KMS-11 (cell line): ENCODE measurements at regions not wholly inside any gene's neighbourhood (a gene's known extent, or its start where the extent isn't known, plus 50 kb on each side); places are given as distances from the start of the nearest gene placed in this dataset.

Source experiments
- H2AFZ ChIP-seq: fragments of 200-600 bp; sonication (generic); 2 replicates; pipeline ENCODE4 v1.6.1; 2016; ENCODE audit warnings: antibody characterized with exemption, mixed run types, low read depth
- H3K27ac ChIP-seq: fragments of 200-600 bp; sonication (generic); 2 replicates; pipeline ENCODE4 v1.6.1; 2016; ENCODE audit warnings: mild to moderate bottlenecking, mixed run types
- H3K27me3 ChIP-seq: fragments of 200-600 bp; sonication (generic); 2 replicates; pipeline ENCODE4 v1.6.1; 2017; ENCODE audit warnings: mild to moderate bottlenecking, low read depth, mixed run types, moderate library complexity; ENCODE audit not compliant: insufficient read depth
- H3K36me3 ChIP-seq: fragments of 200-600 bp; sonication (generic); 2 replicates; pipeline ENCODE4 v1.6.1; 2017; ENCODE audit warnings: mild to moderate bottlenecking, mixed run types; ENCODE audit not compliant: insufficient read depth
- H3K4me1 ChIP-seq: fragments of 200-600 bp; sonication (generic); 2 replicates; pipeline ENCODE4 v1.6.1; 2016; ENCODE audit warnings: mild to moderate bottlenecking, low read depth, mixed run types; ENCODE audit not compliant: poor library complexity, severe bottlenecking
- H3K4me2 ChIP-seq: fragments of 200-600 bp; sonication (generic); 2 replicates; pipeline ENCODE4 v1.7.0; 2016; ENCODE audit warnings: mild to moderate bottlenecking, mixed run types
- H3K4me3 ChIP-seq: fragments of 200-600 bp; sonication (generic); IDR thresholded peaks from 2 replicates; pipeline ENCODE4 v1.6.1; 2017; ENCODE audit warnings: low read depth, low read length, mixed read lengths; ENCODE audit not compliant: insufficient read depth
- H3K79me2 ChIP-seq: fragments of 200-600 bp; sonication (generic); 2 replicates; pipeline ENCODE4 v1.6.1; 2016; ENCODE audit warnings: low read depth, mixed run types; ENCODE audit not compliant: insufficient read depth
- H3K9ac ChIP-seq: fragments of 200-600 bp; sonication (generic); 2 replicates; pipeline ENCODE4 v1.6.1; 2016; ENCODE audit warnings: mild to moderate bottlenecking, mixed run types
- H4K20me1 ChIP-seq: fragments of 200-600 bp; sonication (generic); 2 replicates; pipeline ENCODE4 v1.6.1; 2016; ENCODE audit warnings: mild to moderate bottlenecking, mixed run types; ENCODE audit not compliant: insufficient read depth
- TF ChIP-seq, protein P1 (sequence below): fragments of 200-600 bp; sonication (generic); conservative IDR thresholded peaks from 2 replicates; pipeline ENCODE4 v1.6.1; 2017; ENCODE audit warnings: low read depth, mild to moderate bottlenecking, antibody characterized with exemption, low read length, moderate library complexity, mixed read lengths

- H3K9ac ChIP-seq: no peak overlapping the region
- peaks cover 26% of the 10 kb centered on the region for H3K4me1 ChIP-seq
- peaks cover 68% of the 10 kb centered on the region for H3K27me3 ChIP-seq
- H2AFZ ChIP-seq: no peak overlapping the region
- TF ChIP-seq, protein P1, sequence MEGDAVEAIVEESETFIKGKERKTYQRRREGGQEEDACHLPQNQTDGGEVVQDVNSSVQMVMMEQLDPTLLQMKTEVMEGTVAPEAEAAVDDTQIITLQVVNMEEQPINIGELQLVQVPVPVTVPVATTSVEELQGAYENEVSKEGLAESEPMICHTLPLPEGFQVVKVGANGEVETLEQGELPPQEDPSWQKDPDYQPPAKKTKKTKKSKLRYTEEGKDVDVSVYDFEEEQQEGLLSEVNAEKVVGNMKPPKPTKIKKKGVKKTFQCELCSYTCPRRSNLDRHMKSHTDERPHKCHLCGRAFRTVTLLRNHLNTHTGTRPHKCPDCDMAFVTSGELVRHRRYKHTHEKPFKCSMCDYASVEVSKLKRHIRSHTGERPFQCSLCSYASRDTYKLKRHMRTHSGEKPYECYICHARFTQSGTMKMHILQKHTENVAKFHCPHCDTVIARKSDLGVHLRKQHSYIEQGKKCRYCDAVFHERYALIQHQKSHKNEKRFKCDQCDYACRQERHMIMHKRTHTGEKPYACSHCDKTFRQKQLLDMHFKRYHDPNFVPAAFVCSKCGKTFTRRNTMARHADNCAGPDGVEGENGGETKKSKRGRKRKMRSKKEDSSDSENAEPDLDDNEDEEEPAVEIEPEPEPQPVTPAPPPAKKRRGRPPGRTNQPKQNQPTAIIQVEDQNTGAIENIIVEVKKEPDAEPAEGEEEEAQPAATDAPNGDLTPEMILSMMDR: no peak
- no peak overlapping the region for H3K4me3 ChIP-seq
- H3K79me2 ChIP-seq: no peaks in the 10 kb centered on the region
- H3K27ac ChIP-seq: no peak overlapping the region
- H4K20me1 ChIP-seq: no peaks in the 10 kb centered on the region
- H3K4me2 ChIP-seq: no peak overlapping the region
- H3K36me3 ChIP-seq: no peaks in the 10 kb centered on the region
These were observed 221.9 kb upstream of the AGAP1 start for GRCh38 chr2:235271936-235272335.

DNA sequence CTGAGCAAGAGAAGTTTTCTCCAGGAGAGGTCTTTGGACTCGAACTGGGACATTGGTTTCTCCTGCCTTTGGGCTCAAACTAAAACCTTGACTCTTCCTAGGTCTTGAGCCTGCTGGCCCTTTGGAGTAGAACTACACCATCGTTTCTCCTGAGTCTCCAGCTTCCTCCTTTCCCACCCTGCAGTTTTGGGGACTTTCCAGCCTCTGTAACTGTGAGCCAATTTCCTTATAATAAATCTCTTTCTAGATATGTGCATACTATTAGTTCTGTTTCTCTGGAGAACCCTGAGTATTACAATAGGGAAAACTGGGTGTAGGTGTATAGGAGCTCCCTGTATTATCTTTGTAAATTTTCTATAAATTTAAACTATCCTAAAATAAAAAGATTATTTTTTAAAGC is 219.8 kb upstream of the AGAP1 start:
- H3K4me3 ChIP-seq: no peak overlapping the region
- TF ChIP-seq, protein P1: no peak
- no peaks in the 10 kb centered on the region for H3K79me2 ChIP-seq
- no peaks in the 10 kb centered on the region for H4K20me1 ChIP-seq
- no peaks in the 10 kb centered on the region for H3K36me3 ChIP-seq
- H3K4me2 ChIP-seq: no peak overlapping the region
- H3K9ac ChIP-seq: no peak overlapping the region
- H2AFZ ChIP-seq: no peak overlapping the region
- H3K27me3 ChIP-seq: peaks cover 48% of the 10 kb centered on the region
- peaks cover 26% of the 10 kb centered on the region for H3K4me1 ChIP-seq
- no peak overlapping the region for H3K27ac ChIP-seq

GRCh38 chr2:235277485-235277884 is 216.4 kb upstream of the AGAP1 start:
- Histone ChIP-seq H3K36me3 (no peaks in the 10 kb centered on the region), H3K4me2 (no peak overlapping the region), H3K4me3 (no peak overlapping the region), H3K4me1 (no peaks in the 10 kb centered on the region), H4K20me1 (no peaks in the 10 kb centered on the region), H3K27ac (no peak overlapping the region), H3K79me2 (no peaks in the 10 kb centered on the region), H3K27me3 (peaks cover 17% of the 10 kb centered on the region; the same call in 1 of the 2 replicates), H2AFZ (no peak overlapping the region), H3K9ac (no peak overlapping the region)
- TF ChIP-seq, protein P1: no peak

- H3K9ac ChIP-seq: no peak overlapping the region
- TF ChIP-seq, protein P1: no peak
- no peak overlapping the region for H3K27ac ChIP-seq
These were observed 215.0 kb upstream of the AGAP1 start for GRCh38 chr2:235278771-235279355.

More at GRCh38 chr2:235278771-235279355, 215.0 kb upstream of the AGAP1 start:
- Histone ChIP-seq H3K27me3 (peaks cover 4% of the 10 kb centered on the region; the same call in 1 of the 2 replicates), H3K4me2 (no peak overlapping the region), H4K20me1 (no peaks in the 10 kb centered on the region), H3K36me3 (no peaks in the 10 kb centered on the region), H3K4me1 (no peaks in the 10 kb centered on the region), H3K4me3 (no peak overlapping the region), H2AFZ (no peak overlapping the region), H3K79me2 (no peaks in the 10 kb centered on the region)
